NCI-H748 (cell line): ENCODE measurements at regions not wholly inside any gene's neighbourhood (a gene's known extent, or its start where the extent isn't known, plus 50 kb on each side); places are given as distances from the start of the nearest gene placed in this dataset.
A peak's percentile ranks its signal among the peaks of the same experiment; 100 is the strongest.

Experiments
- DNase-seq: peaks from one replicate; lab custom pipeline; 2025; ENCODE audit not compliant: unreplicated experiment; lab: John Stamatoyannopoulos, UW

DNA sequence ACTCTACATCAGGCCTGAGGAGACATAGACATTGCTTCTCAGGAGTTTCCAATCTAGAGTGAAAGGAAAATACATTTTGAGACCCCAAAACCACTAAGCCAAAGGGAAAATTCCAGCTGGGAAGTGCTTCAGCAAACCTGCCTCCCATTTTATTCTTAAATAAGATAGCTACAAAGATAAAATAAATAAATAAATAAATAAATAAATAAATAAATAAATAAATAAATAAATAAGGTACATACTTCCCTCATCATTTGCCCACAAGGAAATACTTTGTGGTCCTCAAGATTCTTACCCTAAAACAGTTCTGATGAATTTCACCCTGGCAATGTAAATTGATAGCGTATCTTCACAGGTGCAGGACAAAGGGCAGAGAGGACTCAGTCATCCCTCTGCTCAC is 474.0 kb upstream of the ROBO1 start:
- no peak for DNase-seq

DNA sequence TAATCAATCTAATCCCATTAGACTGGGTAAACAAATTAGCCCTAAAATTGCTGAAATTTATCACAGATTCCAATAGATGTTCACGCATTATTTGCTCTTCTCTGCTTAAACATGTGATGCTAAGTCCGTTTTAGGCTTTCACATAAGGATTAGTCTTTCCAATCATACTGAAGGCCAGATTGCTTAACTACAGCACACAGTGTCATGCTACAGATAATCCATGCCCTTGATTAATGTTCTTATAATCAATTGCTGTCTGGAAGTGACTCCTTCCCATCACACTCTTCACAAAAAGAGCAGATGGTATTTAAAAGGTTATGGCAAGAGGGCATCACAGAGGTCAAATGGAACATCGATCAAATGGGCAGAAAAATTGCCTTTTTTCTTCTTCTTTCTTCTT is 471.5 kb upstream of the ROBO1 start:
- no peak for DNase-seq

DNA sequence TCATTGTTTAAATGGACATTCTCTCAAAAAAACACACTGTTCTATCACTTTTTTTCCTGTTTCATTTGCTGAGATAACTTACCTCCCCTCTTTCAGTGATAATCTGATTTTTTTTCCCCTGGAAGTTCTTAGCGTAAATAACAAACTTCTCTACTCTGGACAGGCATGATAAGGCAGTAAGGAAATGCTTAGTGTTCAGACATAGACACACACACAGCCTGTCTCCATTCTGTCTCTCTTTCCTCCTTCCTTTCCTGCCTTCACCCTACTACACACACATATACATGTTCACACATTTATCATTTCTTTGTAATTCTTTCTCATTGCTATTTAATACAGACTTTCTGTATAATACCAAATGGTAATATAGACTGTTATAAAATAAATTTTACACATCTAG is 470.8 kb upstream of the ROBO1 start:
- DNase-seq, result no peak

- no peak for DNase-seq
Observed at GRCh38 chr3:80238152-80238551, 470.4 kb upstream of the ROBO1 start.

GRCh38 chr3:80234706-80235105 is 466.9 kb upstream of the ROBO1 start:
- DNase-seq, result peak; percentile 47

DNA sequence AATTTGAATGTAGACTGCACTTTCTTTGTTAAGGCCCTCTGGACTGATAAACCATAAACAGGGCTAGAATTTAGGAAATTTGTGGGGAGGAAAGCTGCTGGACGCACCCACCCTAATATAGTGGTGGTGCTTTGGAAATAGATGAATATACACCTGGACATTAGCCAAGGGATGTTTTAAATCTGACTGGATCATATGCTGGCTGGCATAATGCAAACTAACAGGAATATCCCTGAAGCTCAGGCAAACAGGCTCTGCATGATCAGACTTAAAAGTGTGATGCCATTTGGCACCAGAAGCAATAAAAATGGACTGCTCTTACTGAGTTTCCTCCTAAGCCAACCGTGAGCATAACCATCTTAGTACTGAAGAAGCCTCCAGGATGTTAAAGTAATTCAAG is 465.8 kb upstream of the ROBO1 start:
- no peak for DNase-seq

DNA sequence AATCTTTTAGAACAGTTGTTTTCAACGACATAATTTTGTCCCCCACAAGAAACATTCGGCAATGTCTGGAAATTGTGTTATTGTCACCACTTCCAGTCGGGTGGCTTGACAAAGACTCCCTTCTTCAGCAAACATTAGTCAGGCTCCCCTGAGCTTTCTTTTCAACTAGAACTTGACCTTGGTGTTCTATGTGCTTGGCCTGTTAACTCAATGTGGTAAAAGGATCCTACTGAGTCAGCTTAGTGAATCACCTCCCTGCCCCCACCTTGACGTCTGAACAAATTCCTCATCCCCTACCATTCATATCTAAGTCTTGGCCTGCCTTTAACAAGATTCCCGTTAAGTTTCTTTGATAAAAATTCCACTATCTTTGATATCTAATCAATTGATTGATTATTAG is 465.0 kb upstream of the ROBO1 start:
- DNase-seq, result no peak

GRCh38 chr3:80230962-80231361 is 463.2 kb upstream of the ROBO1 start:
- no peak for DNase-seq

GRCh38 chr3:80227216-80227615 is 459.4 kb upstream of the ROBO1 start:
- DNase-seq, result no peak

GRCh38 chr3:80215191-80215590 is 447.4 kb upstream of the ROBO1 start:
- no peak for DNase-seq

DNA sequence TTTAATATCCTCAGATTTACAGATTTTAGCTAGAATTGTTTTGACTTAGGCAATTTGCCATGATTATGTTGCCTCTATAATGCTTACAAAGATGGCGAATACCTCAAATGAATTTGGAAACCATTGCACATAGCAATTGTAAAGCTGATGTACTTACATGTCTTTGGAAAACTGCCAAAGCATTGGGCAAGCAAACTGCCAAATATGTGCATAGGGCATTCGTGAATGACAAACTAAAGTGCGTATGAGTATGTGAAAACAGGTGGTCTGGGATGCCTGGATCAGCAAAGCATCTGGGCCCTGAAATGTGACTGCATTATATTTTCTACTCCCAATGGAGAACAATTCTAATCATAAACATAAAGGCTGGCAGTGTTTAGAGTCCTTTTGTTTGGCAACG is 445.3 kb upstream of the ROBO1 start:
- peak; percentile 54 for DNase-seq

DNA sequence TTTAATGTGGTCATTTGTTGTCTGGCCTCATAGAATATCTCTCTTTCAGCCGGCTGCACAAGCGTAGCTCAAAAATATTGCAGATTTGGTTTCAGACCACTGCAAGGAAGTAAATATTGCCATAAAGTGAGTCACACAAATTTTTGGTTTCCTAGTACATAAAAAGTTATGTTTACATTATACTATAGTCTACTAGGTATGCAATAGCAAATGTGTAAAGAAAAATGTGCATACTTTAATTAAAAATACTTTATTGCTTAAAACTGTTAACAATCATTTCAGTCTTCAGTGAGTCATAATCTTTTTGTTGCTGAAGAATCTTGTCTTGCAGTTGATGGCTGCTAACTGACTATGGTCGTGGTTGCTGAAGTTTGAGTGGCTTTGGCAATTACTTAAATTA is 425.1 kb upstream of the ROBO1 start:
- no peak for DNase-seq

- DNase-seq, result no peak
Observed at GRCh38 chr3:80190051-80190450, 422.3 kb upstream of the ROBO1 start.

- DNase-seq, result no peak
Observed at GRCh38 chr3:80187981-80188380, 420.2 kb upstream of the ROBO1 start.

DNA sequence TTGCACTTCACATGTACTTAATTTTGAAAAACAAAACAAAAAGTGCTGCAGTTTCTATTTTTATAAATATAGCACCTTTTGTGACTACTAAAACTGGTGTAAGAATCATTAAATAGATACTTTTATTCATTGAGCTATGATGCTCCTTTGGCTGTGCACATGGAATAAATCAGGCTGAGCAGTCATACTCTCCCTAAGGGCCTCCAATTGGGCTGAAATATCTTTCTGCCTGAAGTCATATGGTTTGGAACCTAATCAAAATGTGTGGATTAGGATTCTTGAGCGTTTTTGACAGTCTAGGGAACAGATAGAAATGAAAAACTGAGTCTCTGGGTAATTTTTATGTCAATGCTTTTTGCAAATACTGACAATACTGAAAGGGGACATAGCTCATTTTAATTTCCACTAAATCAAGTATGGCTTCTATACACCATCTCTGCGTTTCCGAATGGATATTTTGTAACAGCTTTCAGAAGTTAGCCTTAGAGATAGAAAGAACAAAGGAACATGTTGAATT is 392.2 kb upstream of the ROBO1 start:
- no peak for DNase-seq

DNA sequence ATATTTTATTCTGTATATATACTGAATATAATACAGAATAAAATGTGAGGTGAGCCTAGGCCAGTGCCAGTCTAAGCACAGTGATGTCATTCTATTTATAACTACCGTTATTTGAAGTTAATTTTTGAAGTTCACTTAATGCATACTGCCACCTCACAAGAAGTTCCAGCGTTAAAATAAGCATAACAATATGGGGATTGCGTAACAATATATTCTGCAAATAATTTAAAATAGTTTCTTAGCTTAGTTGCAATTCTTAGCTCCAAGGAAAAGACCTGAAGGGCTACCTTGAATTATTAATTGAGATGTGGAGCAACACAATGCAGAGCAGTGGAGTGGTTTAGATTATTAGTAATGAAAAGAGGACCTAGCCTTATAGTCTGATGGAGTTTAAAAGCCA is 390.5 kb upstream of the ROBO1 start:
- no peak for DNase-seq

- DNase-seq, result no peak
Observed at GRCh38 chr3:80157546-80157945, 389.7 kb upstream of the ROBO1 start.

- DNase-seq, result no peak
Observed at GRCh38 chr3:80152692-80153091, 384.9 kb upstream of the ROBO1 start.

- no peak for DNase-seq
Observed at GRCh38 chr3:80142714-80143113, 374.9 kb upstream of the ROBO1 start.

- DNase-seq, result no peak
Observed at GRCh38 chr3:80141557-80141956, 373.8 kb upstream of the ROBO1 start.

- no peak for DNase-seq
Observed at GRCh38 chr3:80116281-80116680, 348.5 kb upstream of the ROBO1 start.

DNA sequence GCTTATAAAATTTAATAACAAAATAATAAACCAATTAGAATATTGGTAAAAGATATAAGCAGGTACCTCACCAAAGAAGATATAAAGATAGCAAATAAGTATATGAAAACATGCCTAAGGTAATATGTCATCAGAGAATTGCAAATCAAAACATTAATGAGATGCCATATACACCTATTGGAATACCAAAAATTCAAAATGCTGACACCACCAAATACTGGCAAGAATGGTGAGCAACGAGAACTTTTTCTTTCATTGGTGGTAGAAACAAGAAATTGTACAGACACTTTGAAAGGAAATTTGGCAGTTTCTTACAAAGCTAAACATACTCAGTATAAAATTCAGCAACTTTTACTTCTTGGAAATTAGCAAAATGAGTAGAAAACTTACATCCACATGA is 346.9 kb upstream of the ROBO1 start:
- DNase-seq, result no peak

DNA sequence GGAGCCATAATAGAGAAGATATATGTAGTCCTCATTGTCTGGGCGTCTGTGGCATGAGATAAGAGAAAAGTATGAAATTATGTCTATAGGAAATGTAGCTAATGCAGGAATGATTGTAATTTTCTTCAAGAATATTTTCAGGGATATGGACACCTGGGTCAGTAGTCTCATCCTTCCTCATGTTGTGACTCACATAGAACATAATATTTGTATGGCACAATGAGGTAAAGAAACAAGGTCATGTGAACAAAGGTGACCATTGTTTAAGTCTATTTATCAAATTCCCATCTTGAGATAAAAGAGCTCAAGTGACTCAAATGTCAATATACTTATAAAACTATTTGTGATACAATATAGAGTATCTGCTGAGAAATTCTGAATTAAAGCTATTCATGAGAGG is 345.5 kb upstream of the ROBO1 start:
- DNase-seq, result no peak

DNA sequence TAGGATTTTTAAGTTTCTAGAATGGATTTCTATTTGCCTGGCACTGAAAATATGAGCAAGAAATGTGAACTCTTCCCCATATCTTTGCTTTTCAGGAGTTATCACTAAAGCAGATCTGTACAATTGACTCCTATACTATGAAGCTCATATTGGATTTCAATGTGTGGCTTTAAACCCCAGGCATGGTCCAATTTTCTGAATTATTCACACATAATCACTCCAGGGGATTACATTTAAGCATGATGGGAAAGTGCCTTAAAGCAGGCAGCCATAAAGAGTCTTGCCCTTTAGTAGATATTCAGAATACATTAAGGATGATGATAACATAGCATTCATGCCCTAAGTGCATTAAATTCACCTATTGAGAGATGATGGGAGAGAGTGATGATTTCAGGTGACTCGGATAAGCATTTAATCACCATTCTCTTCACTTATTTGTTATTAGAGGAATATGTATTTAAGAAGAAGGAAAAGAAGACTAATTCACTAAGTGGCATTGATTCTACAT is 331.8 kb upstream of the ROBO1 start:
- no peak for DNase-seq
